Lower leg skin (tissue), 4 donors: ENCODE measurements at regions not wholly inside any gene's neighbourhood (a gene's known extent, or its start where the extent isn't known, plus 50 kb on each side); places are given as distances from the start of the nearest gene placed in this dataset.

ENCODE experiments used
- DNase-seq, 2 donors: peaks; one replicate each; pipeline ENCODE4 v3.0.0-alpha.2; 2019; ENCODE audit warnings: low spot score in 2 of 2
- H3K4me3 ChIP-seq: fragments of 200-600 bp; sonication (generic); 2 replicates; pipeline ENCODE4 v1.5.1; 2017; ENCODE audit warnings: mild to moderate bottlenecking, low read depth; ENCODE audit not compliant: poor library complexity, severe bottlenecking
- CTCF ChIP-seq, 3 donors: fragments of 450-650 bp; IDR thresholded peaks; one replicate each; pipeline ENCODE4 v1.5.1; 2016; ENCODE audit warnings: antibody characterized with exemption in 3 of 3, mild to moderate bottlenecking in 3 of 3, moderate library complexity in 2 of 3
- POLR2A ChIP-seq, 2 donors: fragments of 450-650 bp; IDR thresholded peaks; one replicate each; pipeline ENCODE4 v1.6.1; 2016 to 2017; ENCODE audit warnings: antibody characterized with exemption in 2 of 2, mild to moderate bottlenecking in 1 of 2, moderate library complexity in 1 of 2
- WGBS, 2 donors: methylation state at CpG; one replicate each; pipeline ENCODE4 v1.1.5; 2018; 5-methylcytosine and 5-hydroxymethylcytosine counted together
- intact Hi-C: fragments of 100-400 bp; cut with DNase I; formaldehyde crosslinking; loops from one replicate; pipeline ENCODE4 v1.15.0; 2023; ENCODE audit warnings: low total_unique reads

- TF ChIP-seq POLR2A (IDR thresholded peaks at IDR 0.05): no peak
- TF ChIP-seq CTCF (IDR thresholded peaks at IDR 0.05): no peak
- no peak overlapping the region for H3K4me3 ChIP-seq
- DNase-seq: no peak
- WGBS, 2 donors: 78% methylated on average over 6 of the region's 6 CpGs
- intact Hi-C loops: no loop called here
Observed at GRCh38 chr3:104711406-104711805, 655.3 kb upstream of the ALCAM start.

- TF ChIP-seq POLR2A (IDR thresholded peaks at IDR 0.05) (no peak), CTCF (IDR thresholded peaks at IDR 0.05) (no peak)
- no peak for DNase-seq
- no peak overlapping the region for H3K4me3 ChIP-seq
- intact Hi-C loops: no loop called here
- WGBS, 2 donors: 91 to 98% methylated on average over 1 of the region's 1 CpG
Observed at GRCh38 chr3:104715972-104716371, 650.7 kb upstream of the ALCAM start.

GRCh38 chr3:104717828-104718196 is 648.9 kb upstream of the ALCAM start:
- H3K4me3 ChIP-seq: no peak overlapping the region
- 88 to 89% methylated on average over 3 of the region's 3 CpGs for WGBS, 2 donors
- TF ChIP-seq POLR2A (IDR thresholded peaks at IDR 0.05) (no peak), CTCF (IDR thresholded peaks at IDR 0.05) (no peak)
- intact Hi-C loops: no loop called here
- no peak for DNase-seq

GRCh38 chr3:104723000-104723399 is 643.7 kb upstream of the ALCAM start:
- TF ChIP-seq POLR2A (IDR thresholded peaks at IDR 0.05) (no peak), CTCF (IDR thresholded peaks at IDR 0.05) (no peak)
- 85 to 87% methylated on average over 4 of the region's 4 CpGs for WGBS, 2 donors
- no peak for DNase-seq
- intact Hi-C loops: no loop called here
- H3K4me3 ChIP-seq: no peak overlapping the region

GRCh38 chr3:104731074-104731473 is 635.6 kb upstream of the ALCAM start:
- WGBS, 2 donors: 70 to 82% methylated on average over 3 of the region's 3 CpGs
- intact Hi-C loops: no loop called here

More at GRCh38 chr3:104731074-104731473, 635.6 kb upstream of the ALCAM start:
- no peak overlapping the region for H3K4me3 ChIP-seq
- TF ChIP-seq CTCF (IDR thresholded peaks at IDR 0.05): no peak
- no peak for TF ChIP-seq POLR2A (IDR thresholded peaks at IDR 0.05)
- no peak for DNase-seq
